C1 segment of cervical spinal cord (tissue), 14 donors: ENCODE measurements at regions not wholly inside any gene's neighbourhood (a gene's known extent, or its start where the extent isn't known, plus 50 kb on each side); places are given as distances from the start of the nearest gene placed in this dataset.
"Not testable (repeated sequence)": the region's sequence is repeated elsewhere in the genome, so short reads cannot be mapped to it uniquely, and the experiment has no call there.

ENCODE experiments used
- DNase-seq, 14 donors: peaks; one replicate each; lab custom pipeline; 2025; lab: John Stamatoyannopoulos, UW

- DNase-seq: no peak
Observed at GRCh38 chr15:87722941-87723691, 533.4 kb downstream of the NTRK3 start.

GRCh38 chr15:87720235-87720634 is 536.3 kb downstream of the NTRK3 start:
- no peak for DNase-seq

GRCh38 chr15:87716422-87716821 is 540.1 kb downstream of the NTRK3 start:
- DNase-seq: no peak

GRCh38 chr15:87715252-87715651 is 541.3 kb downstream of the NTRK3 start:
- DNase-seq: no peak

GRCh38 chr15:87713475-87713879 is 543.1 kb downstream of the NTRK3 start:
- DNase-seq: no peak

- no peak for DNase-seq
Observed at GRCh38 chr15:87712211-87712610, 544.3 kb downstream of the NTRK3 start.

- no peak for DNase-seq
Observed at GRCh38 chr15:87711026-87711425, 545.5 kb downstream of the NTRK3 start.

GRCh38 chr15:87710406-87710805 is 546.1 kb downstream of the NTRK3 start:
- no peak for DNase-seq

- DNase-seq: peak in 1 of 14 donors; percentile 0
Observed at GRCh38 chr15:87707566-87708130, 548.9 kb downstream of the NTRK3 start.

- DNase-seq: peak in 1 of 14 donors; percentile 78
Observed at GRCh38 chr15:87707071-87707470, 549.5 kb downstream of the NTRK3 start.

GRCh38 chr15:87706001-87706400 is 550.5 kb downstream of the NTRK3 start:
- peak in 1 of 14 donors; percentile 31 for DNase-seq

- no peak for DNase-seq
Observed at GRCh38 chr15:87704276-87704675, 552.3 kb downstream of the NTRK3 start.

- DNase-seq: no peak
Observed at GRCh38 chr15:87703327-87704111, 553.0 kb downstream of the NTRK3 start.

- DNase-seq: no peak
Observed at GRCh38 chr15:87702270-87702669, 554.3 kb downstream of the NTRK3 start.

- not testable (repeated sequence) for DNase-seq
Observed at GRCh38 chr15:87698467-87698866, 558.1 kb downstream of the NTRK3 start.

GRCh38 chr15:87689716-87690115 is 566.8 kb downstream of the NTRK3 start:
- DNase-seq: no peak

- DNase-seq: no peak
Observed at GRCh38 chr15:87687523-87687870, 569.0 kb downstream of the NTRK3 start.

- DNase-seq: no peak
Observed at GRCh38 chr15:87686841-87687522, 569.6 kb downstream of the NTRK3 start.

- no peak for DNase-seq
Observed at GRCh38 chr15:87686339-87686738, 570.2 kb downstream of the NTRK3 start.

- DNase-seq: no peak
Observed at GRCh38 chr15:87682527-87682926, 574.0 kb downstream of the NTRK3 start.

GRCh38 chr15:87681104-87681503 is 575.4 kb downstream of the NTRK3 start:
- no peak for DNase-seq

GRCh38 chr15:87680208-87680607 is 576.3 kb downstream of the NTRK3 start:
- no peak for DNase-seq
